HepG2 (cell line): ENCODE measurements at regions not wholly inside any gene's neighbourhood (a gene's known extent, or its start where the extent isn't known, plus 50 kb on each side); places are given as distances from the start of the nearest gene placed in this dataset.

Source experiments
- ATAC-seq: fragments of 200-7000 bp; cut with Tn5 transposase; 3 replicates; pipeline ENCODE4 v1.9.1; 2020; ENCODE audit warnings: mild to moderate bottlenecking, moderate library complexity
- BruUV-seq: library from RNA; stranded (reverse); fragments of 400-500 nt; replicated peaks from 2 replicates; lab custom pipeline; 2021; lab: Mats Ljungman, UMichigan
- CTCF ChIA-PET: fragments of 300-600 bp; formaldehyde crosslinking; extraction: SDS; loops from one replicate; lab custom pipeline; 2021; ENCODE audit warnings: low total read pairs, inconsistent platforms, low intra/inter-chr PET ratio; lab: Yijun Ruan, JAX
- POLR2A ChIA-PET: fragments of 350-600 bp; sonication (Branson Sonifier 250); formaldehyde crosslinking; loops from one replicate; lab custom pipeline; 2020; ENCODE audit warnings: antibody characterized with exemption, inconsistent platforms; lab: Yijun Ruan, JAX
- DNase-seq: peaks from one replicate; pipeline ENCODE4 v3.0.0-alpha.2; 2015; ENCODE audit warnings: low spot score
- FAIRE-seq: peaks from 3 replicates; lab custom pipeline; 2011; peaks lifted over from hg19 to GRCh38; lab: Jason Lieb, UNC
- H2AFZ ChIP-seq: one replicate; pipeline ENCODE4 v1.6.1; 2011; ENCODE audit warnings: low read length, inconsistent platforms
- H3K27ac ChIP-seq: fragments of 300-600 bp; 3 replicates; pipeline ENCODE4 v1.8.0; 2011; ENCODE audit warnings: mixed run types, mild to moderate bottlenecking, mixed read lengths, low read length, inconsistent platforms; ENCODE audit not compliant: insufficient read depth; ENCODE audit errors: extremely low read length
- H3K27me3 ChIP-seq, 2 experiments: fragments of 200-600 bp in 1 of 2; 2 replicates in 1 of 2; 3 replicates in 1 of 2; pipeline versions ENCODE4 v1.6.0 to v1.8.0; 2011; ENCODE audit warnings: low read length in 2 of 2, mild to moderate bottlenecking in 2 of 2, moderate library complexity in 2 of 2, inconsistent platforms in 1 of 2; ENCODE audit not compliant: insufficient read depth in 2 of 2, control insufficient read depth in 1 of 2
- H3K36me3 ChIP-seq, 2 experiments: fragments of 200-600 bp in 1 of 2; replicated peaks in 1 of 2; 2 replicates in 1 of 2; 3 replicates in 1 of 2; pipeline versions ENCODE4 v1.5.1 to v1.8.0; 2011; ENCODE audit warnings: low read length in 2 of 2, inconsistent platforms in 1 of 2; ENCODE audit not compliant: insufficient read depth in 2 of 2, control insufficient read depth in 1 of 2
- H3K4me1 ChIP-seq: 2 replicates; pipeline ENCODE4 v1.5.1; 2012; ENCODE audit warnings: low read length, inconsistent platforms; ENCODE audit not compliant: insufficient read depth
- H3K4me2 ChIP-seq: 2 replicates; pipeline ENCODE4 v1.6.0; 2011; ENCODE audit warnings: low read depth, low read length, inconsistent platforms
- H3K4me3 ChIP-seq, 3 experiments: fragments of 200-600 bp in 1 of 3; sonication (generic), shearing (Covaris generic) in 1 of 3; replicated peaks in 1 of 3; 2 replicates each; pipeline ENCODE4 v1.5.1; 2011 to 2016; ENCODE audit warnings: low read length in 3 of 3, inconsistent platforms in 2 of 3, low read depth in 2 of 3, mild to moderate bottlenecking in 2 of 3, control low read depth in 1 of 3, mixed read lengths in 1 of 3; ENCODE audit not compliant: insufficient read depth in 1 of 3
- H3K79me2 ChIP-seq: one replicate; pipeline ENCODE4 v1.6.1; 2011; ENCODE audit warnings: low read length, inconsistent platforms; ENCODE audit not compliant: insufficient read depth
- H3K9ac ChIP-seq: 2 replicates; pipeline ENCODE4 v1.6.0; 2011; ENCODE audit warnings: mild to moderate bottlenecking, low read depth, low read length, inconsistent platforms; ENCODE audit not compliant: insufficient read depth
- H3K9me3 ChIP-seq: 2 replicates; pipeline ENCODE4 v1.5.1; 2012; ENCODE audit warnings: mild to moderate bottlenecking, low read length
- H4K20me1 ChIP-seq: 2 replicates; pipeline ENCODE4 v1.6.0; 2011; ENCODE audit warnings: inconsistent platforms, mild to moderate bottlenecking, low read length, moderate library complexity; ENCODE audit not compliant: insufficient read depth
- CEBPG ChIP-seq: IDR thresholded peaks from 2 replicates; pipeline ENCODE4 v1.6.1; 2016
- MXI1 ChIP-seq: IDR thresholded peaks from 3 replicates; pipeline ENCODE4 v1.6.1; 2012; ENCODE audit warnings: low read depth, low read length, inconsistent platforms, borderline replicate concordance
- NFRKB ChIP-seq: fragments of 450-650 bp; IDR thresholded peaks from 2 replicates; pipeline ENCODE4 v1.6.1; 2017
- NR2F1 ChIP-seq, 2 experiments: fragments of 450-650 bp in 1 of 2; formaldehyde crosslinking in 1 of 2; IDR thresholded peaks; 2 replicates each; pipeline versions ENCODE4 v1.5.0 to v1.6.1; 2016 to 2020; ENCODE audit warnings: mild to moderate bottlenecking in 1 of 2, missing compliant biosample characterization in 1 of 2, missing genetic modification reagents in 1 of 2, moderate library complexity in 1 of 2
- NR3C1 ChIP-seq: sonication (generic); formaldehyde crosslinking; IDR thresholded peaks from 2 replicates; pipeline ENCODE4 v1.4.0; 2020; ENCODE audit warnings: missing genetic modification reagents
- REXO4 ChIP-seq: sonication (generic); formaldehyde crosslinking; IDR thresholded peaks from 2 replicates; pipeline ENCODE4 v1.8.0; 2022; ENCODE audit warnings: missing genetic modification reagents, mild to moderate bottlenecking, borderline replicate concordance
- YY1 ChIP-seq: IDR thresholded peaks from 2 replicates; pipeline ENCODE4 v1.6.1; 2011; ENCODE audit warnings: low read length, low read depth, moderate library complexity, mild to moderate bottlenecking; ENCODE audit not compliant: insufficient read depth, insufficient replicate concordance
- ZBTB3 ChIP-seq: sonication (generic); formaldehyde crosslinking; IDR thresholded peaks from 2 replicates; pipeline ENCODE4 v1.4.0; 2020; ENCODE audit warnings: low read depth, mild to moderate bottlenecking, moderate library complexity, missing genetic modification reagents, borderline replicate concordance
- ZFP36 ChIP-seq: fragments of 150-350 bp; IDR thresholded peaks from 2 replicates; pipeline ENCODE4 v1.6.1; 2018; ENCODE audit warnings: borderline replicate concordance, low read length, low read depth; ENCODE audit not compliant: partially characterized antibody
- ZIK1 ChIP-seq: sonication (generic); formaldehyde crosslinking; IDR thresholded peaks from 2 replicates; pipeline ENCODE4 v1.5.0; 2020; ENCODE audit warnings: mild to moderate bottlenecking, low read depth, missing genetic modification reagents, borderline replicate concordance
- ZNF317 ChIP-seq: sonication (generic); formaldehyde crosslinking; IDR thresholded peaks from 2 replicates; pipeline ENCODE4 v1.5.0; 2020; ENCODE audit warnings: mild to moderate bottlenecking, missing genetic modification reagents
- ZNF326 ChIP-seq: sonication (generic); formaldehyde crosslinking; IDR thresholded peaks from 2 replicates; pipeline ENCODE4 v1.4.0; 2020; ENCODE audit warnings: missing genetic modification reagents, borderline replicate concordance
- ZNF367 ChIP-seq: sonication (generic); formaldehyde crosslinking; IDR thresholded peaks from 2 replicates; pipeline ENCODE4 v1.4.0; 2020; ENCODE audit warnings: missing genetic modification reagents, borderline replicate concordance
- ZNF775 ChIP-seq: sonication (generic); formaldehyde crosslinking; IDR thresholded peaks from 2 replicates; pipeline ENCODE4 v1.4.0; 2020; ENCODE audit warnings: missing genetic modification reagents, mild to moderate bottlenecking, moderate library complexity, borderline replicate concordance
- WGBS: methylation state at CpG from one replicate; pipeline ENCODE4 v1.1.6; 2017; ENCODE audit warnings: low lambda C conversion rate; 5-methylcytosine and 5-hydroxymethylcytosine counted together
- in situ Hi-C: cut with HindIII; loops from 2 replicates; pipeline ENCODE4 v1.10.0; 2017; ENCODE audit warnings: low pct_unique_long_range_greater_than_20kb; ENCODE audit not compliant: extremely low pct_ligation_motif_present
- intact Hi-C: fragments of 100-400 bp; cut with micrococcal nuclease; formaldehyde crosslinking; loops from one replicate; pipeline ENCODE4 v1.10.0; 2022; ENCODE audit not compliant: unreplicated experiment
- TF ChIP-seq, protein P1 (sequence below): sonication (generic); formaldehyde crosslinking; IDR thresholded peaks from 2 replicates; pipeline ENCODE4 v1.5.1; 2020; ENCODE audit warnings: mild to moderate bottlenecking, missing genetic modification reagents, borderline replicate concordance
- TF ChIP-seq, protein P2 (sequence below): fragments of 450-650 bp; IDR thresholded peaks from 2 replicates; pipeline ENCODE4 v1.6.1; 2016

DNA sequence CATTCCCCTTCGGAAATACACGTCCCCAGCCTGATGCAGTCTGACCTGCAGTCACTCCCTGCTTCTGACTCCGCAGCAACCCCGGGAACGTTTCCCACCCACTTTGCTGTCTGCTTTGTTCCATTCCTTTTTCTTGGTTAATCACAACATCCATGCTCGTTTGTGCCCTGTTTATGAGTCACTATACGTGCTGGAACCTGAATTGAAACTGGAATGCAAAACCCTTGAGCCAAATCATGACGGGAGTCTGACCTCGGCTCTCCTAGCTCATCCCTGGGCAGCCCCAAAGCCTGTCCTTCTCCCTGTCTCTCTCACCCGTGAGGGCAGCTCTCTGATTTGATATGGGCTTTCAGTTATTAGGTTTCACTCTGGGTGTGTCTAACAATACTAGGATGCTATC is 57.1 kb upstream of the RNF152 start:
- no peak overlapping the region for H3K4me2 ChIP-seq
- H3K4me1 ChIP-seq, result no peaks in the 10 kb centered on the region
- intact Hi-C loops (no loop called here), in situ Hi-C loops (no loop called here)
- H3K79me2 ChIP-seq, result no peaks in the 10 kb centered on the region
- FAIRE-seq, result no peak
- no peaks in the 10 kb centered on the region for H4K20me1 ChIP-seq
- no peaks in the 10 kb centered on the region for H3K9me3 ChIP-seq
- no TSS peak for BruUV-seq
- peaks cover 0 to 19% of the 10 kb centered on the region in 2 experiments; a peak in 1 of 5 replicates for H3K27me3 ChIP-seq
- no peak overlapping the region for H3K9ac ChIP-seq
- no peak for ATAC-seq
- ChIA-PET CTCF (no interaction called here), POLR2A (no interaction called here)
- H3K27ac ChIP-seq, result no peak overlapping the region
- TF ChIP-seq, protein P1, sequence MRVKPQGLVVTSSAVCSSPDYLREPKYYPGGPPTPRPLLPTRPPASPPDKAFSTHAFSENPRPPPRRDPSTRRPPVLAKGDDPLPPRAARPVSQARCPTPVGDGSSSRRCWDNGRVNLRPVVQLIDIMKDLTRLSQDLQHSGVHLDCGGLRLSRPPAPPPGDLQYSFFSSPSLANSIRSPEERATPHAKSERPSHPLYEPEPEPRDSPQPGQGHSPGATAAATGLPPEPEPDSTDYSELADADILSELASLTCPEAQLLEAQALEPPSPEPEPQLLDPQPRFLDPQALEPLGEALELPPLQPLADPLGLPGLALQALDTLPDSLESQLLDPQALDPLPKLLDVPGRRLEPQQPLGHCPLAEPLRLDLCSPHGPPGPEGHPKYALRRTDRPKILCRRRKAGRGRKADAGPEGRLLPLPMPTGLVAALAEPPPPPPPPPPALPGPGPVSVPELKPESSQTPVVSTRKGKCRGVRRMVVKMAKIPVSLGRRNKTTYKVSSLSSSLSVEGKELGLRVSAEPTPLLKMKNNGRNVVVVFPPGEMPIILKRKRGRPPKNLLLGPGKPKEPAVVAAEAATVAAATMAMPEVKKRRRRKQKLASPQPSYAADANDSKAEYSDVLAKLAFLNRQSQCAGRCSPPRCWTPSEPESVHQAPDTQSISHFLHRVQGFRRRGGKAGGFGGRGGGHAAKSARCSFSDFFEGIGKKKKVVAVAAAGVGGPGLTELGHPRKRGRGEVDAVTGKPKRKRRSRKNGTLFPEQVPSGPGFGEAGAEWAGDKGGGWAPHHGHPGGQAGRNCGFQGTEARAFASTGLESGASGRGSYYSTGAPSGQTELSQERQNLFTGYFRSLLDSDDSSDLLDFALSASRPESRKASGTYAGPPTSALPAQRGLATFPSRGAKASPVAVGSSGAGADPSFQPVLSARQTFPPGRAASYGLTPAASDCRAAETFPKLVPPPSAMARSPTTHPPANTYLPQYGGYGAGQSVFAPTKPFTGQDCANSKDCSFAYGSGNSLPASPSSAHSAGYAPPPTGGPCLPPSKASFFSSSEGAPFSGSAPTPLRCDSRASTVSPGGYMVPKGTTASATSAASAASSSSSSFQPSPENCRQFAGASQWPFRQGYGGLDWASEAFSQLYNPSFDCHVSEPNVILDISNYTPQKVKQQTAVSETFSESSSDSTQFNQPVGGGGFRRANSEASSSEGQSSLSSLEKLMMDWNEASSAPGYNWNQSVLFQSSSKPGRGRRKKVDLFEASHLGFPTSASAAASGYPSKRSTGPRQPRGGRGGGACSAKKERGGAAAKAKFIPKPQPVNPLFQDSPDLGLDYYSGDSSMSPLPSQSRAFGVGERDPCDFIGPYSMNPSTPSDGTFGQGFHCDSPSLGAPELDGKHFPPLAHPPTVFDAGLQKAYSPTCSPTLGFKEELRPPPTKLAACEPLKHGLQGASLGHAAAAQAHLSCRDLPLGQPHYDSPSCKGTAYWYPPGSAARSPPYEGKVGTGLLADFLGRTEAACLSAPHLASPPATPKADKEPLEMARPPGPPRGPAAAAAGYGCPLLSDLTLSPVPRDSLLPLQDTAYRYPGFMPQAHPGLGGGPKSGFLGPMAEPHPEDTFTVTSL (CRISPR knock-in tag), result no peak
- TF ChIP-seq, protein P2, sequence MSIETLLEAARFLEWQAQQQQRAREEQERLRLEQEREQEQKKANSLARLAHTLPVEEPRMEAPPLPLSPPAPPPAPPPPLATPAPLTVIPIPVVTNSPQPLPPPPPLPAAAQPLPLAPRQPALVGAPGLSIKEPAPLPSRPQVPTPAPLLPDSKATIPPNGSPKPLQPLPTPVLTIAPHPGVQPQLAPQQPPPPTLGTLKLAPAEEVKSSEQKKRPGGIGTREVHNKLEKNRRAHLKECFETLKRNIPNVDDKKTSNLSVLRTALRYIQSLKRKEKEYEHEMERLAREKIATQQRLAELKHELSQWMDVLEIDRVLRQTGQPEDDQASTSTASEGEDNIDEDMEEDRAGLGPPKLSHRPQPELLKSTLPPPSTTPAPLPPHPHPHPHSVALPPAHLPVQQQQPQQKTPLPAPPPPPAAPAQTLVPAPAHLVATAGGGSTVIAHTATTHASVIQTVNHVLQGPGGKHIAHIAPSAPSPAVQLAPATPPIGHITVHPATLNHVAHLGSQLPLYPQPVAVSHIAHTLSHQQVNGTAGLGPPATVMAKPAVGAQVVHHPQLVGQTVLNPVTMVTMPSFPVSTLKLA, result no peak
- TF ChIP-seq ZIK1, result no peak
- no peak for TF ChIP-seq YY1
- no peak for TF ChIP-seq ZNF367 (CRISPR knock-in tag)
- TF ChIP-seq ZNF326 (CRISPR knock-in tag), result no peak
- no peak for TF ChIP-seq CEBPG (CRISPR knock-in tag)
- no peak for TF ChIP-seq ZNF775
- no peak for TF ChIP-seq NR3C1 (CRISPR knock-in tag)
- no peak for TF ChIP-seq NR2F1 (CRISPR knock-in tag; IDR thresholded peaks at IDR 0.05)
- TF ChIP-seq MXI1, result no peak
- no peak for TF ChIP-seq ZBTB3 (CRISPR knock-in tag)
- TF ChIP-seq NFRKB, result no peak
- no peak for TF ChIP-seq ZFP36
- no peak for TF ChIP-seq REXO4 (CRISPR knock-in tag)
- TF ChIP-seq ZNF317 (CRISPR knock-in tag), result no peak
- no peak overlapping the region for H3K4me3 ChIP-seq
- no peak for DNase-seq
- H3K36me3 ChIP-seq, result no peaks in the 10 kb centered on the region
- 26% methylated on average over 10 of the region's 10 CpGs for WGBS
- H2AFZ ChIP-seq, result no peak overlapping the region
